Lower leg skin (tissue), 4 donors: ENCODE measurements at regions not wholly inside any gene's neighbourhood (a gene's known extent, or its start where the extent isn't known, plus 50 kb on each side); places are given as distances from the start of the nearest gene placed in this dataset.

Experiments
- DNase-seq, 2 donors: peaks; one replicate each; pipeline ENCODE4 v3.0.0-alpha.2; 2019; ENCODE audit warnings: low spot score in 2 of 2
- H3K4me3 ChIP-seq: fragments of 200-600 bp; sonication (generic); 2 replicates; pipeline ENCODE4 v1.5.1; 2017; ENCODE audit warnings: mild to moderate bottlenecking, low read depth; ENCODE audit not compliant: poor library complexity, severe bottlenecking
- CTCF ChIP-seq, 3 donors: fragments of 450-650 bp; IDR thresholded peaks; one replicate each; pipeline ENCODE4 v1.5.1; 2016; ENCODE audit warnings: antibody characterized with exemption in 3 of 3, mild to moderate bottlenecking in 3 of 3, moderate library complexity in 2 of 3
- POLR2A ChIP-seq, 2 donors: fragments of 450-650 bp; IDR thresholded peaks; one replicate each; pipeline ENCODE4 v1.6.1; 2016 to 2017; ENCODE audit warnings: antibody characterized with exemption in 2 of 2, mild to moderate bottlenecking in 1 of 2, moderate library complexity in 1 of 2
- WGBS, 2 donors: methylation state at CpG; one replicate each; pipeline ENCODE4 v1.1.5; 2018; 5-methylcytosine and 5-hydroxymethylcytosine counted together
- intact Hi-C: fragments of 100-400 bp; cut with DNase I; formaldehyde crosslinking; loops from one replicate; pipeline ENCODE4 v1.15.0; 2023; ENCODE audit warnings: low total_unique reads

DNA sequence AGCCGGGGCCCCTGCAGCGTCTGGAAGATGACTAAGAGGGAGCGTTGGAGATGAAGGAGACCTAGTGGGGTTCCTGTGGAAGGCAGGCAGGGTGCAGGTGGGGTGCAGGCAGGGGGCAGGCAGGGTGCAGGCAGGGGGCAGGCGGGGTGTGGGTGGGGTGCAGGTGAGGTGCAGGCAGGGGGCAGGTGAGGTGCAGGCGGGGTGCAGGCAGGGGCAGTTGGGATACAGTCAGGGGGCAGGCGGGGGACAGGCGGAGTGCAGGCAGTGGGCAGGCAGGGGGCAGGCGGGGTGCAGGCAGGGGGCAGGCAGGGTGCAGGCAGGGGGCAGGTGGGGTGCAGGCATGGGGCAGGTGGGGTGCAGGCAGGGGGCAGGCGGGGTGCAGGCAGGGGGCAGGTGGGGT lies 142.8 kb downstream of the SOX1 start:
- DNase-seq = no peak
- intact Hi-C loops = no loop called here
- 86 to 87% methylated on average over 5 to 9 of the region's 9 CpGs for whole genome bisulfite sequencing, 2 donors
- H3K4me3 ChIP-seq = no peak overlapping the region
- TF ChIP-seq CTCF (IDR thresholded peaks at IDR 0.05) (no peak), POLR2A (IDR thresholded peaks at IDR 0.05) (no peak)

- DNase-seq = peak in 1 of 2 donors; percentile 72
- intact Hi-C loops = no loop called here
- WGBS, 2 donors = 59 to 62% methylated on average over 11 of the region's 11 CpGs
- TF ChIP-seq POLR2A (IDR thresholded peaks at IDR 0.05) = no peak
- no peak for TF ChIP-seq CTCF (IDR thresholded peaks at IDR 0.05)
- H3K4me3 ChIP-seq = no peak overlapping the region
Observed at GRCh38 chr13:112210371-112210770, 143.4 kb downstream of the SOX1 start.

DNA sequence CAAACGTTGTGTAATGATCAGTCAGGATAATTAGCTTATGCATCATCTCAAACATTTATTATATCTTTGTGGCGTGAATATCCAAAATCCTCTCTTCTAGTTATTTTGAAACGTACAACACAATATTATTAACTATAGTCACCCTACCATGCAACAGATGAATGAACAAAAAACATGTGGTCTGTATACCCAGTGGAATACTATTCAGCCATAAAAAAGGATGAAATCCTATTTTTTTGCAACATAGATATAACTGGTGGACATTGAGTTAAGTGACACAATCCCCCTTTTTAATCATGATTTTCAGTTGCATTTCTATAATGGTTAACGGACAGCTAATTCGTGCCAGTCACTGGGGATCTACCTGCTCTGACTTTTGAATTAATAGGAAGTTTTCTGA lies 145.6 kb downstream of the SOX1 start:
- DNase-seq = no peak
- WGBS, 2 donors = 88% methylated on average over 5 of the region's 5 CpGs
- TF ChIP-seq POLR2A (IDR thresholded peaks at IDR 0.05) (no peak), CTCF (IDR thresholded peaks at IDR 0.05) (no peak)
- intact Hi-C loops = no loop called here
- H3K4me3 ChIP-seq = no peak overlapping the region

DNA sequence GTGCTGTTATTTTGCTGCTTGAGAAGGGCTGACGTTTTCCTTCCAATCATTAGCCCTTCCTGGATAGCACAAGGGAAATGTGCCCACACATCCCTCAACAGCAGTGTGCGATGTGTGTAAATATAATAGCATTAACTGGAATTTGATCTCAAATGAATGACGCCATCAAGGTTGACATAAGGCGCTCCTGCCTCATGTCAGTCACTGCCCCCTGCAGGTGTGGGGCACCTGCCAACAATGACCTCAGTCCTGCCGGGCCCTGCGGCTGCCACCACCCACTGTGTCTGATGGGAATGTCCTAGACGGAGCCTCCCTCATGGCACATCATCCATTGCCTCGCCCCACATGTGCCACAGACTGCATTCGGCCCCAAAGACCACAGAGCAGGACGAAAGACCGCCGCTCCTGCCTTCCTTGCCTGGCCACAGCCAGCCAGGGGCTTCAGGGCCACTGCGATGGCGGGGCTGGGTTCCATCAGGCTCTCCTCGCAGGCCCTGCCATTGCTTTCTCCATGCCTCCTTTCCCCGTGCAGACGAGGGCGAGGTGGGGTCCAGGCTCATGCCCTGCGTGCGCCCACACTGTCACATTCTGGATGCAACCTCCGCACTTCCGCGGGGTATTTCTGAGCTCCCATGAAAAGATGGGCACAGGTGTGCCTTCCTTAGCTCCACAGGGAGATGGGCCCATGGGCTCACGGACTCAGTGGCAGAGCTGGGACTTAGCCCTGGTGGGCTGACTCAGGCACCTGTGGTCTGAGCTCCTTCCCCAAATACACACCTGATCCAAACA lies 146.7 kb downstream of the SOX1 start:
- peak in 1 of 2 donors; percentile 66 for DNase-seq
- intact Hi-C loops = no loop called here
- WGBS, 2 donors = 73 to 81% methylated on average over 24 of the region's 24 CpGs
- H3K4me3 ChIP-seq = no peak overlapping the region
- TF ChIP-seq CTCF (IDR thresholded peaks at IDR 0.05) (no peak), POLR2A (IDR thresholded peaks at IDR 0.05) (no peak)

- DNase-seq = peak in 1 of 2 donors; percentile 54
- intact Hi-C loops = no loop called here
- TF ChIP-seq POLR2A (IDR thresholded peaks at IDR 0.05) (no peak), CTCF (IDR thresholded peaks at IDR 0.05) (no peak)
- H3K4me3 ChIP-seq = no peak overlapping the region
- 74 to 83% methylated on average over 19 of the region's 19 CpGs for WGBS, 2 donors
Observed at GRCh38 chr13:112215871-112216270, 148.9 kb downstream of the SOX1 start.

DNA sequence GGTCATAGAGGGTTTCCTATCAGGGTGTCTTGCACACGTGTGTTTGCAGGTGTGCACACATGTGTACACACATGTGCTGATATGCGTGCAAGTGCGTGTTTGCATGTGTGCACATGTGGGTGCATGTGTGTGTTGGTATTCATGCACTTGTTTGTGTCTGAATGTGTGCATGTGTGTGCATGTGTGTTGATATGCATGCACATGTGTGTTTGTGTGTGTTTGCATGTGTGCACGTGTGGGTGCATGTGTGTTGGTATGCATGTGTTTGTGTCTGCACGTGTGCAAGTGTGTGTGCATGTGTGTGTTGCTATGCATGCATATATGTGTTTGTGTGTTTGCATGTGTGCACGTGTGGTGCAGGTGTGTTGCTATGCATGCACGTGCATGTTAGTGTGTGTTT lies 150.5 kb downstream of the SOX1 start:
- DNase-seq = peak in 1 of 2 donors; percentile 25
- no peak for TF ChIP-seq POLR2A (IDR thresholded peaks at IDR 0.05)
- no peak for TF ChIP-seq CTCF (IDR thresholded peaks at IDR 0.05)
- 87 to 88% methylated on average over 7 of the region's 7 CpGs for WGBS, 2 donors
- intact Hi-C loops = no loop called here
- no peak overlapping the region for H3K4me3 ChIP-seq
